Trophoblast cell (in vitro differentiated cells and primary cell): ENCODE measurements at regions not wholly inside any gene's neighbourhood (a gene's known extent, or its start where the extent isn't known, plus 50 kb on each side); places are given as distances from the start of the nearest gene placed in this dataset.

ENCODE experiments used
- DNase-seq, 2 donors: peaks; one replicate each; pipeline ENCODE4 v3.0.0-alpha.2; 2016
- H2AFZ ChIP-seq: 2 replicates; pipeline ENCODE4 v1.6.1; 2013; ENCODE audit warnings: low read length, moderate library complexity, mild to moderate bottlenecking; ENCODE audit not compliant: insufficient read depth, poor library complexity
- H2AK5ac ChIP-seq: 2 replicates; pipeline ENCODE4 v1.6.1; 2013; ENCODE audit warnings: mild to moderate bottlenecking, low read length
- H2BK120ac ChIP-seq: 2 replicates; pipeline ENCODE4 v1.6.1; 2013; ENCODE audit warnings: low read length, mild to moderate bottlenecking, moderate library complexity; ENCODE audit not compliant: insufficient read depth, poor library complexity
- H2BK12ac ChIP-seq: 2 replicates; pipeline ENCODE4 v1.6.1; 2013; ENCODE audit warnings: mild to moderate bottlenecking, low read length, moderate library complexity
- H2BK5ac ChIP-seq: 2 replicates; pipeline ENCODE4 v1.6.1; 2013; ENCODE audit warnings: low read length, low read depth, moderate library complexity, mild to moderate bottlenecking; ENCODE audit not compliant: poor library complexity
- H3K14ac ChIP-seq: 2 replicates; pipeline ENCODE4 v1.6.1; 2013; ENCODE audit warnings: mild to moderate bottlenecking, low read length
- H3K18ac ChIP-seq: 2 replicates; pipeline ENCODE4 v1.6.1; 2013; ENCODE audit warnings: mild to moderate bottlenecking, low read length
- H3K23ac ChIP-seq: 2 replicates; pipeline ENCODE4 v1.6.1; 2013; ENCODE audit warnings: low read length
- H3K27ac ChIP-seq: 2 replicates; pipeline ENCODE4 v1.5.1; 2013; ENCODE audit warnings: low read depth, mild to moderate bottlenecking, inconsistent platforms, low read length, moderate library complexity
- H3K27me3 ChIP-seq: 2 replicates; pipeline ENCODE4 v1.6.1; 2013; ENCODE audit warnings: inconsistent platforms, mild to moderate bottlenecking, low read length, moderate library complexity; ENCODE audit not compliant: insufficient read depth
- H3K36me3 ChIP-seq, 2 experiments: 1 replicate in 1 of 2; 2 replicates in 1 of 2; pipeline ENCODE4 v1.6.1; 2013; ENCODE audit warnings: low read length in 2 of 2, mild to moderate bottlenecking in 2 of 2, moderate library complexity in 1 of 2; ENCODE audit not compliant: insufficient read depth in 2 of 2, control insufficient read depth in 1 of 2
- H3K4ac ChIP-seq: 2 replicates; pipeline ENCODE4 v1.6.1; 2013; ENCODE audit warnings: low read depth, mild to moderate bottlenecking, low read length, moderate library complexity
- H3K4me1 ChIP-seq, 2 experiments: 1 replicate in 1 of 2; 2 replicates in 1 of 2; pipeline ENCODE4 v1.6.1; 2013; ENCODE audit warnings: low read length in 2 of 2, mild to moderate bottlenecking in 2 of 2, moderate library complexity in 1 of 2; ENCODE audit not compliant: insufficient read depth in 2 of 2, control insufficient read depth in 1 of 2
- H3K4me2 ChIP-seq: 2 replicates; pipeline ENCODE4 v1.6.1; 2013; ENCODE audit warnings: inconsistent platforms, mild to moderate bottlenecking, low read length, moderate library complexity
- H3K4me3 ChIP-seq: 2 replicates; pipeline ENCODE4 v1.5.1; 2013; ENCODE audit warnings: mild to moderate bottlenecking, low read depth, low read length, inconsistent platforms
- H3K79me1 ChIP-seq: one replicate; pipeline ENCODE4 v1.6.1; 2013; ENCODE audit warnings: low read length
- H3K79me2 ChIP-seq: 2 replicates; pipeline ENCODE4 v1.6.1; 2013; ENCODE audit warnings: low read length, mild to moderate bottlenecking; ENCODE audit not compliant: control insufficient read depth, insufficient read depth, poor library complexity
- H3K9ac ChIP-seq: 2 replicates; pipeline ENCODE4 v1.6.1; 2013; ENCODE audit warnings: mild to moderate bottlenecking, low read length
- H3K9me3 ChIP-seq: 2 replicates; pipeline ENCODE4 v1.6.1; 2013; ENCODE audit warnings: low read depth, mild to moderate bottlenecking, control low read depth, inconsistent platforms, low read length; ENCODE audit not compliant: insufficient read depth
- H4K12ac ChIP-seq: 2 replicates; pipeline ENCODE4 v1.6.1; 2013; ENCODE audit warnings: low read depth, mild to moderate bottlenecking, low read length, moderate library complexity
- H4K8ac ChIP-seq: 2 replicates; pipeline ENCODE4 v1.6.1; 2013; ENCODE audit warnings: low read depth, mild to moderate bottlenecking, low read length, moderate library complexity
- H4K91ac ChIP-seq: one replicate; pipeline ENCODE4 v1.6.1; 2013; ENCODE audit warnings: low read depth, mild to moderate bottlenecking, low read length, moderate library complexity
- WGBS: extraction: QIAGEN DNeasy Blood & Tissue Kit; methylation state at CpG from one replicate; pipeline ENCODE4 v1.1.7; 2013; ENCODE audit warnings: missing lambda C conversion rate; ENCODE audit not compliant: insufficient read length, insufficient coverage; ENCODE audit errors: extremely low coverage; 5-methylcytosine and 5-hydroxymethylcytosine counted together

DNA sequence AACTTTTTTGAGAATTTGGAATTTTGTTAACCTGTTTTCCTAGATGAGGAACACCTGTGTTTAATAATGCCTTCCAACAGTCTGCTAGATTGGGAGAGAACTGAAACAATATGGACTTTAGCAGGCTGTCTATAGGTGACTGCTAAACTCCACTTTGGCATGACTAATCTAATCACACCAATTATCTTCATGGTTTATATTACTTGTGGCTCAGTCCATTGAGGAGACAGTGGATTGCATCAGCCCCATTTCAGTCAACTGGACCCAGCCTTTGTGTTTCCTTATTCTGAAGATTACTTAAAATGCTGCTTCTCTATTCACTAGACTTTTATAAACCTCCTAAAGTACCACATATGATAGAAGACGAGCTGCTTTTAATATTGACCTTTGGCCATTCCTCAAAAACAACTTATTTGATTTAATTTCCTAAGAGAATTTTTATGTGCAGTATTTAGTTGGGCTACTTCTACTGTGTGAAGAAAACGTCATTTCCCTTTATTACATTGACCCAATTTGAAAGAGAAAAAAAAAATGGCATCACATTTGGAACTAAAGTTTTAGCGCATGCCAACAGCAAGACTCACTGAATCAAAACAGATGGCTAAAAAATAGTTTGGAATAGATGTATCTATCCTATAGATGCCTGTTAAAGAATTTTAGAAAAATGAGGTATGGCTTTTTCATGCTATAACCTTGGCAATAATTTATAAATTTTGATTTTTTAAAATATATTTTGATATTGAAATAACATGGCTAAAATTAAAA is 295.8 kb downstream of the NDFIP2 start:
- no CpG with 5 or more reads among the region's 3 CpGs for WGBS
- no peak overlapping the region for H2AK5ac ChIP-seq

DNA sequence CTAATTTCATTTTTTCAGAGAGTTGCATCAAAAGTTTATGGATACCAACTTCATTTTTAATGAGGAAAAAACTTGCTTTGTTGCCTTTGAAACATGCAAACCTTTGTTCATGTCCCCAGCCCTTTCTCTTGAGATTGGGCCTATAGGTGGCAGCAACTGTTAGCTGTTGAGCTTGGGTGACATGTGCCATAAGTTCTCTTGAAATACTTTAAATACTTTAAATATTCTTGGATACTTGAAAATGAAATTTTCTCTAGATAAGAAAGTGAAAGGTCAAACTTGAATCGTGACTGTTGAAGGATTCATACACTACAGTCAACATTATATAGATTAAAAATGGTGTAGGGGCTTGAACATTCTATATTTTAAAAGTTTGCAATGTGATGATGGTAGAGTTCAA is 294.9 kb downstream of the NDFIP2 start:
- WGBS: no CpG with 5 or more reads among the region's 1 CpG
- H4K91ac ChIP-seq: no peak overlapping the region
- no peaks in the 10 kb centered on the region for H3K4me1 ChIP-seq

More for the DNA sequence above, 295.8 kb downstream of the NDFIP2 start:
- H3K23ac ChIP-seq: no peak overlapping the region
- no peak overlapping the region for H3K4me3 ChIP-seq
- peaks cover 2% of the 10 kb centered on the region for H3K79me1 ChIP-seq
- no peak overlapping the region for H3K4me2 ChIP-seq
- no peaks in the 10 kb centered on the region for H3K79me2 ChIP-seq
- H3K9me3 ChIP-seq: no peaks in the 10 kb centered on the region
- no peak overlapping the region for H3K27ac ChIP-seq
- no peak overlapping the region for H3K14ac ChIP-seq
- H3K9ac ChIP-seq: no peak overlapping the region
- no peak overlapping the region for H2BK12ac ChIP-seq
- H4K8ac ChIP-seq: no peak overlapping the region
- no peak overlapping the region for H3K4ac ChIP-seq
- no peak overlapping the region for H4K91ac ChIP-seq
- H2BK120ac ChIP-seq: peak overlapping the region; percentile 51
- no peak overlapping the region for H3K18ac ChIP-seq
- H4K12ac ChIP-seq: no peak overlapping the region
- H3K27me3 ChIP-seq: no peaks in the 10 kb centered on the region
- no peak overlapping the region for H2BK5ac ChIP-seq
- H2AFZ ChIP-seq: no peak overlapping the region
- H3K36me3 ChIP-seq: no peaks in the 10 kb centered on the region
- H3K4me1 ChIP-seq: no peaks in the 10 kb centered on the region
- DNase-seq: no peak

GRCh38 chr13:79772811-79773210 is 291.9 kb downstream of the NDFIP2 start:
- WGBS: no CpG with 5 or more reads among the region's 1 CpG

More for the DNA sequence above, 294.9 kb downstream of the NDFIP2 start:
- H2BK5ac ChIP-seq: no peak overlapping the region
- H4K12ac ChIP-seq: no peak overlapping the region
- H3K4me3 ChIP-seq: no peak overlapping the region
- no peaks in the 10 kb centered on the region for H3K36me3 ChIP-seq
- H3K4me2 ChIP-seq: no peak overlapping the region
- H4K8ac ChIP-seq: no peak overlapping the region
- H3K23ac ChIP-seq: no peak overlapping the region
- peaks cover 2% of the 10 kb centered on the region for H3K79me1 ChIP-seq
- H2BK12ac ChIP-seq: no peak overlapping the region
- no peaks in the 10 kb centered on the region for H3K9me3 ChIP-seq
- H2BK120ac ChIP-seq: no peak overlapping the region
- H2AK5ac ChIP-seq: no peak overlapping the region
- H3K18ac ChIP-seq: no peak overlapping the region
- peak; percentile 32 to 69 for DNase-seq
- no peak overlapping the region for H3K14ac ChIP-seq
- H3K9ac ChIP-seq: no peak overlapping the region
- no peak overlapping the region for H3K27ac ChIP-seq
- H3K4ac ChIP-seq: no peak overlapping the region
- H2AFZ ChIP-seq: no peak overlapping the region
- H3K27me3 ChIP-seq: no peaks in the 10 kb centered on the region
- H3K79me2 ChIP-seq: no peaks in the 10 kb centered on the region

GRCh38 chr13:79771493-79771892 is 290.5 kb downstream of the NDFIP2 start:
- Histone ChIP-seq H3K4me2 (no peak overlapping the region), H3K18ac (no peak overlapping the region), H3K36me3 (no peaks in the 10 kb centered on the region), H3K9ac (no peak overlapping the region), H4K91ac (no peak overlapping the region), H3K4me1 (no peaks in the 10 kb centered on the region), H3K23ac (no peak overlapping the region), H2BK12ac (no peak overlapping the region), H3K14ac (no peak overlapping the region), H4K8ac (no peak overlapping the region), H3K79me2 (no peaks in the 10 kb centered on the region), H2AFZ (no peak overlapping the region), H3K79me1 (no peaks in the 10 kb centered on the region), H2AK5ac (no peak overlapping the region), H3K9me3 (no peaks in the 10 kb centered on the region), H3K27me3 (no peaks in the 10 kb centered on the region), H2BK120ac (no peak overlapping the region), H2BK5ac (no peak overlapping the region), H4K12ac (no peak overlapping the region), H3K27ac (no peak overlapping the region), H3K4ac (no peak overlapping the region), H3K4me3 (no peak overlapping the region)
- no peak for DNase-seq

More at GRCh38 chr13:79772811-79773210, 291.9 kb downstream of the NDFIP2 start:
- Histone ChIP-seq H3K4me2 (no peak overlapping the region), H4K8ac (no peak overlapping the region), H4K12ac (no peak overlapping the region), H3K9me3 (no peaks in the 10 kb centered on the region), H3K4ac (no peak overlapping the region), H2AK5ac (no peak overlapping the region), H3K36me3 (no peaks in the 10 kb centered on the region), H3K79me2 (no peaks in the 10 kb centered on the region), H2AFZ (no peak overlapping the region), H3K27ac (no peak overlapping the region), H3K4me3 (no peak overlapping the region), H3K18ac (no peak overlapping the region), H3K14ac (no peak overlapping the region), H3K9ac (no peak overlapping the region), H3K23ac (no peak overlapping the region), H3K4me1 (no peaks in the 10 kb centered on the region), H4K91ac (no peak overlapping the region), H2BK5ac (no peak overlapping the region), H2BK12ac (no peak overlapping the region), H3K27me3 (no peaks in the 10 kb centered on the region), H2BK120ac (no peak overlapping the region), H3K79me1 (no peaks in the 10 kb centered on the region)
- DNase-seq: no peak
